GM12873 (cell line): ENCODE measurements at regions not wholly inside any gene's neighbourhood (a gene's known extent, or its start where the extent isn't known, plus 50 kb on each side); places are given as distances from the start of the nearest gene placed in this dataset.

Experiments used
- CTCF ChIP-seq: IDR thresholded peaks from 2 replicates; pipeline ENCODE4 v1.5.1; 2012; ENCODE audit warnings: low read depth, mild to moderate bottlenecking, moderate library complexity, low read length, control low read depth; ENCODE audit not compliant: insufficient read depth; ENCODE audit errors: missing control alignments

GRCh38 chr2:81658227-81658626 lies 1353.7 kb upstream of the LRRTM1 start:
- no peak for TF ChIP-seq CTCF

DNA sequence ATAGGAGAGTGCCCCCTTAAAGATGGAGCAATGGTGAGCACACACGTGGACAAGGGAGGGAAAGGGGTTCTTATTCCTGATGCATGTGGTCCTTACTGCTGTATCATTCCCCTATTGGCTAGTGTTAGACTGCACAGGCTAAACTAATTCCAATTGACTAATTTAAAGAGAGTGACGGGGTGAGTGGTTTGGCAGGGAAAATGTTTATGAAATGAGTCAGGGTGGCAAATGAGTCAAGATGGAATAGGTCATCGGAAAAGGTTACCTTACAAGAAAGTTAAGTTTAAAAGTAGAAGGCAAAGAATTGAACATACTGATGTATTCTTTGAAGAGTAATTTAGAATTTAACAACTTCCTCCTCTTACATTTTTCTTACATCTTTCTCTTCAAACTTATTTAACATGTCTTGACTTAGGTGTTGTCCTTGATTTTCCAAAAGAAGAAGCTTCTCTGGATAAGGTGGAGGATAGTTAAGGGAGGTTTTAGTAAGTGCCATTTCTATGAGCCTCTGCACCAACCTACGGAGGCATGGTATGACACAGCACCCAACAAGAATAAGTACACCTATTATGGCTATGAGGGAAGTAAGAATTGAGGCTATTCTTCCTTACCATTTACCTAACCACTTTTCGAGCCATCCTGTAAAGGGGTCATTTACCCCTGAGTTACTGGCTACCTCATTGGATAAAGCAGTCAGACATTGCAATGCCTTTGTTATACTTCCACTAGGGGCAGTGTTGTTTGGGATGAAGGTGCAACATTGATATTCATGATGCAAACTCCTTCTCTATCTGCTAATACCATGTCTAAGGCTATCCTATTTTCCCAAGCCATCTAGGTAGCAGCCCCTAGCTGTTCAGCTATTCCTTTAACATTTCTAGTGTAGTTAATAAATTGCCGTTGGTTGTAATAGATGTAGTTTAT lies 1345.8 kb upstream of the LRRTM1 start:
- TF ChIP-seq CTCF: peak; percentile 31

DNA sequence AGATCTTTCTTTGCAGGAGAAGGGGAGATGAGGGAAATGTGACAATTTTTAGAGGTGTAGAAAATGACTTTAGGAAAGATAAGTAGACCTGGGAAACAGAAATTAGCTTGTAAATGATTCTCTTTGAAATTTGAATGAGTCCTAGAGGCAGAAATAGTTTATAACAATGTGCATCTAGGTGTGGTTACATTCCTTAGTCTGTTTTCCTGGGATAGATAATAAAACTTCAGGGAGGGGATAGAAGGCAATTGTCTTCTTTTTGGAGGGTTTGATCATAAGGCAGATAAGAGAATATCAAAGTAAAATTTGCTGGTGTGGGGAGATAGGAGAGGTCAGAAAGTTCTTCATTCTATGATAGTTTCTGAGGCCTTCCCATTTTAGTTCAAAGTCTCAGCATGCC lies 1344.3 kb upstream of the LRRTM1 start:
- TF ChIP-seq CTCF: no peak

- no peak for TF ChIP-seq CTCF
Measured at GRCh38 chr2:81648370-81648769, 1343.8 kb upstream of the LRRTM1 start.

DNA sequence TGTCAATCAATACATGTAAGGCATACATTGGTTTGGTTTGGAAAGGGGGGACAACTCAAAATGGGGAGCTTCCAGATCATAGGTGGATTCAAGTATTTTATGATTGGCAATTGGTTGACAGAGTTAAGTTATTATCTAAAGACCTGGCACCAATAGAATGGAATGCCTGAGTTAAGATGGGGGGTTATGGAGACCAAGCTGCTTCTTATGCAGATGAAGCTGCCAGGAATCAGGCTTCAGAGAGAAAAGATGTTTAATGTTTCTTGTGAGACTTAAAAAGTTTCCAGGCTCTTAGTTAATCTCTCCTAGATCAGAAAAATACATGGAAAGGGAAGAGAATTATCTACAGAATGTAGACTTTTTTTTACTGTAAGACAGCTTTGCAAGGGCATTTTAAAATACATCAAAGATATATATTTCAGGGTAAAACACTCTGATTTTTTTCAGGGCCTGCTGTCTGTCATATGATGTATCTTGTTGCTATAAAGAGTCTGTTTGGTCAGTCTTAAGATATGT lies 1343.2 kb upstream of the LRRTM1 start:
- TF ChIP-seq CTCF: no peak

GRCh38 chr2:81645745-81646301 lies 1341.3 kb upstream of the LRRTM1 start:
- no peak for TF ChIP-seq CTCF

DNA sequence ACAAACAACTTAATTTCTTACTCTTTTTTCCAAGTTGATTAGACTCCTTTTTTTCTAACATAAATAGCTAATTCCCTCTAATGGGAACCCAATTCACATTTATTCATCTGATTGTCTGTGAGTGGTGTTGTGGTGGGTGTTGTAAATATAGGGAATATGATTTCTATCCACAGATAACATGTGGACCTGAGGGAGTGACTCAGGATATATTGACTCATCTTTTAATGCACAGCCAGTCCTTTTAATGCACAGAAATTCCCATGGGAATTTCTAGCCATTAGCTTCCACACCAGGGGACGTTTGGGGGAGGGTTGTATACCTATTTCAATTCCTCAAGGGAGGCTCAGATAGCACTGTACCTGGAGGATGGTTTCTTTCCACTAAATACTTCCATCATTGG lies 1339.6 kb upstream of the LRRTM1 start:
- no peak for TF ChIP-seq CTCF
